Lower leg skin (tissue), 4 donors: ENCODE measurements at regions not wholly inside any gene's neighbourhood (a gene's known extent, or its start where the extent isn't known, plus 50 kb on each side); places are given as distances from the start of the nearest gene placed in this dataset.

ENCODE experiments used
- DNase-seq, 2 donors: peaks; one replicate each; pipeline ENCODE4 v3.0.0-alpha.2; 2019; ENCODE audit warnings: low spot score in 2 of 2
- H3K4me3 ChIP-seq: fragments of 200-600 bp; sonication (generic); 2 replicates; pipeline ENCODE4 v1.5.1; 2017; ENCODE audit warnings: mild to moderate bottlenecking, low read depth; ENCODE audit not compliant: poor library complexity, severe bottlenecking
- POLR2A ChIP-seq, 2 donors: fragments of 450-650 bp; IDR thresholded peaks; one replicate each; pipeline ENCODE4 v1.6.1; 2016 to 2017; ENCODE audit warnings: antibody characterized with exemption in 2 of 2, mild to moderate bottlenecking in 1 of 2, moderate library complexity in 1 of 2
- WGBS, 2 donors: methylation state at CpG; one replicate each; pipeline ENCODE4 v1.1.5; 2018; 5-methylcytosine and 5-hydroxymethylcytosine counted together
- intact Hi-C: fragments of 100-400 bp; cut with DNase I; formaldehyde crosslinking; loops from one replicate; pipeline ENCODE4 v1.15.0; 2023; ENCODE audit warnings: low total_unique reads
- TF ChIP-seq, protein P1 (sequence below), 3 donors: fragments of 450-650 bp; IDR thresholded peaks; one replicate each; pipeline ENCODE4 v1.5.1; 2016; ENCODE audit warnings: antibody characterized with exemption in 3 of 3, mild to moderate bottlenecking in 3 of 3, moderate library complexity in 2 of 3

- no peak for TF ChIP-seq POLR2A (IDR thresholded peaks at IDR 0.05)
- TF ChIP-seq, protein P1, sequence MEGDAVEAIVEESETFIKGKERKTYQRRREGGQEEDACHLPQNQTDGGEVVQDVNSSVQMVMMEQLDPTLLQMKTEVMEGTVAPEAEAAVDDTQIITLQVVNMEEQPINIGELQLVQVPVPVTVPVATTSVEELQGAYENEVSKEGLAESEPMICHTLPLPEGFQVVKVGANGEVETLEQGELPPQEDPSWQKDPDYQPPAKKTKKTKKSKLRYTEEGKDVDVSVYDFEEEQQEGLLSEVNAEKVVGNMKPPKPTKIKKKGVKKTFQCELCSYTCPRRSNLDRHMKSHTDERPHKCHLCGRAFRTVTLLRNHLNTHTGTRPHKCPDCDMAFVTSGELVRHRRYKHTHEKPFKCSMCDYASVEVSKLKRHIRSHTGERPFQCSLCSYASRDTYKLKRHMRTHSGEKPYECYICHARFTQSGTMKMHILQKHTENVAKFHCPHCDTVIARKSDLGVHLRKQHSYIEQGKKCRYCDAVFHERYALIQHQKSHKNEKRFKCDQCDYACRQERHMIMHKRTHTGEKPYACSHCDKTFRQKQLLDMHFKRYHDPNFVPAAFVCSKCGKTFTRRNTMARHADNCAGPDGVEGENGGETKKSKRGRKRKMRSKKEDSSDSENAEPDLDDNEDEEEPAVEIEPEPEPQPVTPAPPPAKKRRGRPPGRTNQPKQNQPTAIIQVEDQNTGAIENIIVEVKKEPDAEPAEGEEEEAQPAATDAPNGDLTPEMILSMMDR (IDR thresholded peaks at IDR 0.05), result no peak
- H3K4me3 ChIP-seq, result no peak overlapping the region
- no peak for DNase-seq
- intact Hi-C loops, result no loop called here
- 78 to 85% methylated on average over 3 of the region's 3 CpGs for WGBS, 2 donors
Measured at GRCh38 chr10:23813687-23814086, 374.8 kb downstream of the OTUD1 start.

GRCh38 chr10:23818484-23818883, 379.6 kb downstream of the OTUD1 start:
- intact Hi-C loops, result no loop called here
- H3K4me3 ChIP-seq, result no peak overlapping the region
- 48 to 53% methylated on average over 3 of the region's 3 CpGs for WGBS, 2 donors
- no peak for TF ChIP-seq POLR2A (IDR thresholded peaks at IDR 0.05)
- TF ChIP-seq, protein P1 (IDR thresholded peaks at IDR 0.05), result no peak
- DNase-seq, result no peak

- intact Hi-C loops, result no loop called here
- 71 to 82% methylated on average over 3 of the region's 3 CpGs for WGBS, 2 donors
- H3K4me3 ChIP-seq, result no peak overlapping the region
- no peak for DNase-seq
- TF ChIP-seq, protein P1 (IDR thresholded peaks at IDR 0.05), result no peak
- no peak for TF ChIP-seq POLR2A (IDR thresholded peaks at IDR 0.05)
Measured at GRCh38 chr10:23820792-23821191, 381.9 kb downstream of the OTUD1 start.

- 70 to 76% methylated on average over 4 of the region's 4 CpGs for WGBS, 2 donors
- DNase-seq, result no peak
- TF ChIP-seq, protein P1 (IDR thresholded peaks at IDR 0.05), result no peak
- no peak for TF ChIP-seq POLR2A (IDR thresholded peaks at IDR 0.05)
- intact Hi-C loops, result no loop called here
- no peak overlapping the region for H3K4me3 ChIP-seq
Measured at GRCh38 chr10:23824822-23825221, 384.1 kb upstream of the KIAA1217 start.

DNA sequence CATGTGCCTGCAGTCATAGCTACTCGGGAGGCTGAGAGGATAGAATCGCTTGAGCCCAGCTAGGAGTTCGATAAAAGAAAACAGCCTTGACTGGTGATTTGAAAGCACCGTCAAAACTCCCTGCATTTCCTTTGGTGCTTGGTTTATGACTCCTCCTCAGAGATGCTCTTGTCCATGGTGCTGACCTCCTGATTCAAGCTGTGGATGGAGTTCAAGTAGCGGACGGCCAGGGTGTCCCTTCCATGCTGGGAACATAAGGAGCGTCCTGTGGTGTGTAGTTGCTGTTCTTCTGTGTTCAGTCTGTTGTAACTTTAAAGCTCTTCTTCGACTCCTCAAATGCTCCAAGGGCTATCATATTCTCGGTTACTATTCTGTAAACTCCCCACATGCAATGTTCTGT, 382.5 kb upstream of the KIAA1217 start:
- DNase-seq, result no peak
- TF ChIP-seq, protein P1 (IDR thresholded peaks at IDR 0.05), result no peak
- no peak for TF ChIP-seq POLR2A (IDR thresholded peaks at IDR 0.05)
- intact Hi-C loops, result no loop called here
- no peak overlapping the region for H3K4me3 ChIP-seq
- WGBS, 2 donors, result 34% methylated on average over 9 of the region's 9 CpGs

GRCh38 chr10:23829556-23829955, 379.4 kb upstream of the KIAA1217 start:
- WGBS, 2 donors, result 72 to 76% methylated on average over 2 of the region's 2 CpGs
- intact Hi-C loops, result no loop called here
- TF ChIP-seq POLR2A (IDR thresholded peaks at IDR 0.05), result no peak
- TF ChIP-seq, protein P1 (IDR thresholded peaks at IDR 0.05), result no peak
- DNase-seq, result no peak
- H3K4me3 ChIP-seq, result no peak overlapping the region
